GM19043 (cell line): ENCODE measurements at regions not wholly inside any gene's neighbourhood (a gene's known extent, or its start where the extent isn't known, plus 50 kb on each side); places are given as distances from the start of the nearest gene placed in this dataset.
"Not testable (repeated sequence)": the region's sequence is repeated elsewhere in the genome, so short reads cannot be mapped to it uniquely, and the experiment has no call there.

Experiments
- ATAC-seq: cut with Tn5 transposase; IDR thresholded peaks from one replicate; pipeline ENCODE4 v1.9.1; 2021; ENCODE audit warnings: low read depth; ENCODE audit not compliant: unreplicated experiment

GRCh38 chr2:200199576-200200263 lies 106.8 kb upstream of the SPATS2L start:
- ATAC-seq, result no peak

- not testable (repeated sequence) for ATAC-seq
These were observed 104.7 kb upstream of the SPATS2L start for GRCh38 chr2:200201839-200202238.

DNA sequence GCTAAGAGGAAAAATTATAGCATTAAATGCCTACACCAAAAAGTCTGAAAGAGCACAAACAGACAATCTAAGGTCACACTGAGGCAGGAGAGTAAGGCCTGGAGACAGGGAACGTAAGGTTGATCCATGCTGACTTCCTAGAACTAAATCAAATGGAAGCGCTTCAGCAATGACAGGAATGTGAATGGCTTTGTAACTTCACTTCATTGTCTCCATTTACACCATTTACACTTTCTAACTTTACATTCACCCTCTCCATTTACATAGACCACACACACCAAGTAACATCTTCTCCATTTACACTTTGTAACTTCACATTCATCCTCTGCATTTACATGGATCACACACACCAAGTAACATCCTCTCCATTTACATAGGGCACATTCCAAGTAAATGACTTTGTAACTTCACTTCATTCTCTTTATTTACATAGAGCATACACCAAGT lies 103.1 kb upstream of the SPATS2L start:
- ATAC-seq, result no peak

DNA sequence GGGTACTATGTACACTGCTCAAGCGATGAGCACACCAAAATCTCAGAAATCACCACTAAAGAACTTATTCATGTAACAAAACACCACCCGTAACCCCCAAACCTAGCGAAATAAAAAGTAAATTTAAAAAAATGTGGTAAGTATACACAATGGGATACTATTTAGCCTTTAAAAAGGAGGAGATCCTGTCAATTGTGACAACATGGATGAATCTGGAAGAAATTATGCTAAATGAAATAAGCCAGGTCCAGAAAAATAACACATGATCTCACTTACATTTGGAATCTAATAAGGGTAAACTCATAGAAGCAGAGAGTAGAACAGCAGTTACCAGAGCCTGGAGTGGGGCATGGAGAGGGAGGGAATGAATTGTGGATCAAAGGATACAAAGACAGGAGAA lies 98.5 kb upstream of the SPATS2L start:
- no peak for ATAC-seq

DNA sequence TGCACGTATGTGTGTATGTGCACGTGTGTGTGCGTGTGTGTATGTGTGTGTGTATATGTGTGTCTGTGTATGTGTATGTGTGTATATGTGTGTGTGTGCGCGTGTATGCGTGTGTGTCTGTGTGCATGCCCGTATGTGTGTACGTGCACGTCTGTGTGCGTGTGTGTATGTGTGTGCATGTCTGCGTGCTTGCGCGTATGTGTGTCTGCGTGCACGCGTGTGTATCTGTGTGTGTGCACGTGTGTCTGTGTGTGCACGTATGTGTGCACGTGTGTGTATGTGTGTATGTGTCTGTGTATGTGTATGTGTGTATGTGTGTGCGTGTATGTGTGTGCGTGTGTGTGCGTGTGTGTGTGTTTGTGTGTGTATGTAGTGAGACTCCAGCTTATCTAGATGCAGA lies 97.5 kb upstream of the SPATS2L start:
- ATAC-seq, result no peak

- ATAC-seq, result no peak
These were observed 94.8 kb upstream of the SPATS2L start for GRCh38 chr2:200211643-200212042.

DNA sequence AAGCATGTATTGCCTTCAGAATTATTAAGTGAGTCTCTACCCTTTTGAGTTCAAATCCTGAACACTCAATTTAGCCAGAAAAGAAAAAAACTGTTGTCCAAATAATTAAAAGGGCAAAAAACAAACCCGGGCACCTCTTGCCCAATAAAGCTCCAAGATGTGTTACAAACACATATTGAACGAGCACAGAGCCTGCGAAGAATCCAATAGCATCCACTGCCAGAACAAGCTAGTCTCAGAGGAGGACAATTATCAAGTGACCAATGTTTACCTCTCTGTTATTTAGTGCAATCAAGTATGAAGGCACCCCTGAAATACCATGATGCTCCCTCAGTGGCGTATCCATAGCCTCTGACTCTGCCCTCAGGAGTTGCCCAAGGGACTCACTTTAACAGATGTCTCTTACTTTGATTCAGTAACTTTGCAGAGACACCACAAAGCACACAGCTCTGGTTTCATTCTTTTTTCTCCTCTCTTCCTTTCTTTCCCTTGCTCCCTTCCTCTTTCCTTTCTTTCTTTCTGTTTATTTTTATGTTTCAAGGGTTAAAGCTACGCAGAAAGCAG lies 93.5 kb upstream of the SPATS2L start:
- ATAC-seq, result no peak

DNA sequence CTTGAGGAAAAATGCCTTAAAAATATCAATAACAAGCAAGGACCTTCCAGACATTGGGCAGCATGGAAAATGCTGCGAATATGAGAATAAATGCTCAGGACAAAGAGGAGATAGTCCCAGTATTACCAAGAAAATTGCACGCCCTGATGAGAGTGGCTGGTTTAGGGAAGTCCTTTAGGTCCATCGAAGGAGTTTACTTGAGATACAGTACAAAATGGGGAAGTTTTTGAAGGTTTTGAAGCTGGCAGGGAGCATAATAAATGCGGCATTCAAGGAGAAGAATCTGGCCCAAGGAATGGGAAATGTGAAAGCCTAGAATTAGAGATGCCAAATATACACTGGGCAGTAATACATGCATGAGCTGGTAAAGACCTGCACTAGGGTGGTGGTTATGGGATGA lies 90.2 kb upstream of the SPATS2L start:
- no peak for ATAC-seq

DNA sequence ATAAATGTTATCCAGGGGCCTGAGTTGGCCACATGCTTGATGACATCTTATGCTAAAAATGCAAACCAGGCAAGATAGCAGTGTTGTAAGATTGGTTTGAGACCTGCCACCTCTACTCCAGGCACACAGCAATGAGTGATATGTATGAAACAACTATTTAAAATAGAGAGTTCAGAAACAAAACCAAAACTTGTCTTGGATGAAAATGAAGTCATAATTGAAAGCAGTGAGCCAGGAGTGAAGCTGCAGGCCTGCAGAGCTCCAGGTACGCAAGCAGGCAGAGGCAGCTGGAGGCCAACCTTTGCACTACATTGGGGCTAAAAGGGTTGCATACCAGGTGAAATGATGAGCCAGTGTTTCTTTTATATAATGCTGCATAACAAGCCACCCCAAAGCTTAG lies 89.2 kb upstream of the SPATS2L start:
- ATAC-seq, result no peak

GRCh38 chr2:200218645-200219044 lies 87.8 kb upstream of the SPATS2L start:
- no peak for ATAC-seq

GRCh38 chr2:200219309-200220113 lies 87.0 kb upstream of the SPATS2L start:
- ATAC-seq, result no peak

DNA sequence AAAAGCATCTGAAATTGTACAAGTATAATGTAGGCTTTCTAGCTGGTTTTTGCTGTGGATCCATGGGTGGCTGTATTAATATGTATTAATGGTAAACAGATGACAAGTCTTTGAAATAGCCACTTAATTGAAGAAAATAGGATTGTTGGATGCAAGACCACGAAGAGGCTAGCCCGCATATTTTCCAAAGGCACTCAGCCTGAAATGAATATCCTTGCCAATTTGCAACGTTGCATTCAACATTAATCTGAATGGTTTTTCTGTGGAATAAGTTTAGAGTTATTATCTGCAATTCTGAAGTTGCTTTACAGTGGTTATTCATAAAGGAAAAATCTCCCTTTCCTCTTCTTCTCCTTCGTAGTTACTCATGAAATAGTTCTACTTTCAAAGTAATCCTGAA lies 86.2 kb upstream of the SPATS2L start:
- no peak for ATAC-seq

DNA sequence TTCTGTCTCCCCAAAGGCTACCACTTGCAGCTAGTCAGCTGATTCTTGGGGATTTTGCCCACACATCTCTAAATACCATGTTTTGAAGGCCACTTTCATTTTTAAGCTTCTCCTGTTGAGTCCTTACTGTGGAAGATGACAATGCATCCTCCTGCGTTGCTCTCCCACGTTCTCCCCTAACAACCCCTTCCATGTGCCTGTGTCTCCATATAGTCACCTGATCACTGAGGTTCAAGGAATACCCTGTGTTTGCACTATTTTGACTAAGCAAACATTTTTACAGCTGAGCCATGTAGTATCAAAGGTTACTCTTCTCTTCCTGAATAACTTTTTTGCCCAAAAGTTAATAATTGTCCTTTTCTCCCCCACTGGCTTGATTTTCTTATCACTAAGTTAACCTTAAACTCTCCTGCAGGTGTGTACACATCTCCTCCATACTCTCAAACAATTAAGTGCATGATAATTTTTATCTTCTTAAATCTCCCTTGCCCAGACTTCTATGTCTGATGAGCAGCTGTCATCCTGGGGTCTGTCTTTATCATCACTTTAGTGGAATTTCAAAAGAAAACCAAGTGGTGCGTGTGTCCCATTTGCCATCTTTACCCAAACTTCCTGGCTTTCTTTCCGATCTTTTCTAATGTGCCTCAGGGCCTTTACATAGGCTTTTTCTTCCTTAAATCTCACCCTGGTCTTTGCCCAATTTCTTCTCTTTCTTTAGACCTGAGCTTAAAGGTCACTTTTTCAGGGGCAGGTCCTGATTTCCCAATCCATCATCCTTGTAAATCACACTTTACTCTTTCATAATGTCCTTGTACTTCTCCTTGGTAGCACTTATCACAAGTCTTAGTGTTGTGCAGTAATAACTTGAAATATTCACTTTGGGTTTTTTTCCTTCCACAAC lies 85.2 kb upstream of the SPATS2L start:
- ATAC-seq, result no peak

DNA sequence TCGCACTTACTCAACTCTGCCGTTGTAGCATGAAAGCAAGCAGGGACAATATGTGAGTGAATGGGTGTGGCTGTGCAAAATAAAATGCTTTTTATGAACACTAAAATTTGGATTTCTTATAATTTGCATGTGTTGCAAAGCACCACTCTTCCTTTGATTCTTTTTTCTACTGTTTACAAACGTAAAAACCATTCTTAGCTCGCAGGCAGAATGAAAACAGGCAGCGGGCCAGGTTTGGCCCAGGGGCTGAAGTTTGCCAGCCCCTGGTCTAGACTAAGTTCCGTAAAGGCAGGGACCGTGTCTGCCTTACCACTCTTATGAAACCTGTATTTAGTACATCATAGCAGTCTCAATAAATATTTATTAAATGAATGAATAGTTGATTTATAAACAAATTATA lies 83.7 kb upstream of the SPATS2L start:
- no peak for ATAC-seq

GRCh38 chr2:200223205-200223784 lies 83.2 kb upstream of the SPATS2L start:
- no peak for ATAC-seq

DNA sequence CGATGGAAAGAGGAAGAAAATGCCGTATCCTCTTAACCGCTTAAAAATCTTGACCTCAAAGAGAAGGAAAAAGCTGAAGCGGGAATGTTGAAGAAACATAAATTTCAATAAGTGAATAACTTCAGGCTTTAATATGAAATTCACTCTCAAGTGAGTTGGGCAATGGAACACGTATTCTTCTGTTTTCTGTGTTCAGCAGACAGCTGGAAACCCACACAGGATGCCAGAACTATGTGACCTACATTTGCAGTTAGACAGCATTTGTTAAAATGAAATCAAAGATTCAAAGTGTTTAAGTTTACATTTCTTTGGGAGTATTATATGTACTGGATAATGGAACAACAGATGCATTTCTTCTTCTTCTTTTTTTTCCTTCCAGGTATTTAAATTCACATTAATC lies 80.5 kb upstream of the SPATS2L start:
- no peak for ATAC-seq

DNA sequence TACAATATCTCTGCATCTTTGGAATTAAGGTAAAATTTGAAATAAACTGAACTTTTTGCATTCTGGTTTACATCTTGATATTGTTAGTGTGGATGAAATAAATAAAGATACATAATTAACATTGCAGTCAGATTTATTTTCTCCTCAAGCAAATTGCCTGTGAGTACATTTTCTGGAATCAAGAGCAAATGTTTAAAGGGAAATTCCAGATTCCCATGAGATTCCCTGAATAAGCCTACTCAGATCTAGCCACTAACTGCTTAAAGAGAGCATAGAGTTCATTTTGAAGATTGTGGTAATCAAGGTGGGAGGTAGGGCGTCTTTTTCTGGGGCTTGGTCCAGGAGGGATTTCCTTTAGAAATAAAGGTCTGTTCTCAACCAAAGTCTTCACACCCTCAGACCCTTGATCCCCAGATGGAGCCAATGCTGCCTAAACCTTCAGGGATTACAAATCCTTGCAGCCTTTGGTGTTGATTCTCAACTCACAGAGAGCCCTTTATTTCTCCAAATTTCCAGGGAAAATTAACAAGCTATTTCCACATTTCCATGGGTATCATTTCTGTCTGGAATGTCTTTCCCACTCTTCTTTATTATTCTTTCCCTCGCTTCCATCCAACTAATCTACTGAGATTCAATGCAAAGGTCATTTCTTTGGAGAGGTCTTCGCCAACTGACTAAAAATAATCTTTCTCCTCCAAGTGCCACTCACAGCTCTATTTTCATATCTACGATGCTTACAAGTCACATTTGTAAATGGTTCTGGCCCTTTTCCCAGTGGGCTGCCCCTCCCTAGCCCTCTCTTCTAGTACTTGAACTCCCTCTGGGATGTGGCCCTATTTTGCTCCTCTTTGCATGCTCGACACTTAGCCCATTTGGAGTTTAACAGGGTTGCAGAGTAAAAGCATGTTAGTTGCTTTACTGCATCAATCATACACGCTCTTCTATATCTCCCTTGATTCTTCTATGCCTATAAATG lies 79.8 kb upstream of the SPATS2L start:
- ATAC-seq, result no peak

DNA sequence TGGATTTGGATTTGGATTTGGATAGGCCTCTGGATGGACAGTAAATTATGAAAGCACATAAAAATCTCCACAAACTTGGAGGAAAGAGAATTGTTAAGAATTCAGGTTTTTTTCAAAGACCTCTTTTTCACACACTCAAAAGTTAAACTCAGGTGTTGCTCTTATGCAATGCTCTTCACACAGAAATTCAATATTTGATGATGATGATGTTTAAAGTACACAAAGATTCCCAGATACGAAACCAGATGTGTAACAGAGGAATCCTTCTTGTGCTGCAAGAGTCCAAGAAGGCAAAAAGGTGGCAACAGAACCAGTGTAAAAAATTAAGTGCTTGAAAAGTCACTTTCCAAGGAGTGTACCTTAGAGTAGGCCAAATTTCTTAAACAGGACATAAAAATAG lies 75.8 kb upstream of the SPATS2L start:
- ATAC-seq, result no peak

- ATAC-seq, result no peak
These were observed 71.0 kb upstream of the SPATS2L start for GRCh38 chr2:200235533-200235932.
